Right atrium auricular region (tissue), 2 donors: ENCODE measurements at regions not wholly inside any gene's neighbourhood (a gene's known extent, or its start where the extent isn't known, plus 50 kb on each side); places are given as distances from the start of the nearest gene placed in this dataset.

Experiments
- DNase-seq: peaks from one replicate; pipeline ENCODE4 v3.0.0-alpha.2; 2019; ENCODE audit warnings: low spot score
- H3K27ac ChIP-seq, 2 donors: fragments of 200-600 bp; sonication (generic); 1 replicate in 1 of 2; 2 replicates in 1 of 2; pipeline ENCODE4 v1.5.1; 2016 to 2019
- H3K27me3 ChIP-seq, 2 donors: fragments of 200-600 bp; sonication (generic); one replicate each; pipeline versions ENCODE4 v1.5.1 to v1.6.0; 2017 to 2019
- H3K36me3 ChIP-seq: fragments of 200-600 bp; sonication (generic); one replicate; pipeline ENCODE4 v1.5.1; 2016
- H3K4me1 ChIP-seq, 2 donors: fragments of 200-600 bp; sonication (generic); one replicate each; pipeline versions ENCODE4 v1.5.1 to v1.6.0; 2017 to 2019
- H3K4me3 ChIP-seq, 2 donors: fragments of 200-600 bp; sonication (generic); 1 replicate in 1 of 2; 2 replicates in 1 of 2; pipeline ENCODE4 v1.5.1; 2017 to 2019; ENCODE audit warnings: mild to moderate bottlenecking in 1 of 2, moderate library complexity in 1 of 2
- H3K9me3 ChIP-seq, 2 donors: fragments of 200-600 bp; sonication (generic); one replicate each; pipeline ENCODE4 v1.5.1; 2019
- TF ChIP-seq, protein P1 (sequence below), 2 donors: fragments of 200-600 bp; sonication (generic); IDR thresholded peaks; one replicate each; pipeline ENCODE4 v1.5.1; 2019; ENCODE audit warnings: antibody characterized with exemption in 2 of 2

DNA sequence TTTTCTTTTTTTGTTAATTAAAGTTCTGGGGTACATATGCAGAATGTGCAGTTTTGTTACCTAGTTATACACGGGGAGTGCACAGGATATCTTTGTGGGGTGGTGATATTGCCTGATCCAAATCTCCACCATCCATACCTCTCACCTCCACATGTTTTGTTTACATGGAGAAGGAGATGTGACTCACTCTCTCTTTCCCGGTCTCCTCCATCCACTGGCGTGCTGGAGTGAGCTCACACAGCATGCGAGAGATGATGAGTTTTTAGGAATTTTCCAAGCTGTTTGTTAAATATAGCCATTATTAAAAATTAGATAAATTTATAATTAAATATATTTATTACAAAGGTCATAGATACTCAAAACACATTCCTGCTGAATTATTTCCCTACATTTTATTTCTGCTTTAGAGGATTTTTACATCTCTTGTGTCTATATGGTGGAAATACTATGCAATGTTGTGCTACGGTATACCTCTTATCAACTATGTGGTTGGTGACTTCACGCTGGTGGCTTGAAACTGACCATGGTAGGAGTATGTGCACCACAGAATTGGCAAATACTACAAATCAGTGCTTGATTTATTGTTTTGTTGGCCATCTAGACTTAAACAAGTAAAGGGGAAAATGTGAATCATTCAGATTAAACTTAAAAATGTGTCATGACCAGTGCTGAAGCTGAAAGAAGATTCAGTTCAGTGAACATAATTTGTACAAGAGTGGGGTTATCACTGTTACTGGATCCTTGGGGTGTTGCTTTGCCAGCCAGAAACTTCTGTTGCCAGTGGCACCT is 107.9 kb upstream of the FAM180A start:
- H3K9me3 ChIP-seq = no peaks in the 10 kb centered on the region
- no peaks in the 10 kb centered on the region for H3K4me1 ChIP-seq
- no peak overlapping the region for H3K4me3 ChIP-seq
- H3K27me3 ChIP-seq = no peaks in the 10 kb centered on the region
- no peak overlapping the region for H3K27ac ChIP-seq
- no peaks in the 10 kb centered on the region for H3K36me3 ChIP-seq
- DNase-seq = no peak
- TF ChIP-seq, protein P1, sequence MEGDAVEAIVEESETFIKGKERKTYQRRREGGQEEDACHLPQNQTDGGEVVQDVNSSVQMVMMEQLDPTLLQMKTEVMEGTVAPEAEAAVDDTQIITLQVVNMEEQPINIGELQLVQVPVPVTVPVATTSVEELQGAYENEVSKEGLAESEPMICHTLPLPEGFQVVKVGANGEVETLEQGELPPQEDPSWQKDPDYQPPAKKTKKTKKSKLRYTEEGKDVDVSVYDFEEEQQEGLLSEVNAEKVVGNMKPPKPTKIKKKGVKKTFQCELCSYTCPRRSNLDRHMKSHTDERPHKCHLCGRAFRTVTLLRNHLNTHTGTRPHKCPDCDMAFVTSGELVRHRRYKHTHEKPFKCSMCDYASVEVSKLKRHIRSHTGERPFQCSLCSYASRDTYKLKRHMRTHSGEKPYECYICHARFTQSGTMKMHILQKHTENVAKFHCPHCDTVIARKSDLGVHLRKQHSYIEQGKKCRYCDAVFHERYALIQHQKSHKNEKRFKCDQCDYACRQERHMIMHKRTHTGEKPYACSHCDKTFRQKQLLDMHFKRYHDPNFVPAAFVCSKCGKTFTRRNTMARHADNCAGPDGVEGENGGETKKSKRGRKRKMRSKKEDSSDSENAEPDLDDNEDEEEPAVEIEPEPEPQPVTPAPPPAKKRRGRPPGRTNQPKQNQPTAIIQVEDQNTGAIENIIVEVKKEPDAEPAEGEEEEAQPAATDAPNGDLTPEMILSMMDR (IDR thresholded peaks at IDR 0.05) = no peak

DNA sequence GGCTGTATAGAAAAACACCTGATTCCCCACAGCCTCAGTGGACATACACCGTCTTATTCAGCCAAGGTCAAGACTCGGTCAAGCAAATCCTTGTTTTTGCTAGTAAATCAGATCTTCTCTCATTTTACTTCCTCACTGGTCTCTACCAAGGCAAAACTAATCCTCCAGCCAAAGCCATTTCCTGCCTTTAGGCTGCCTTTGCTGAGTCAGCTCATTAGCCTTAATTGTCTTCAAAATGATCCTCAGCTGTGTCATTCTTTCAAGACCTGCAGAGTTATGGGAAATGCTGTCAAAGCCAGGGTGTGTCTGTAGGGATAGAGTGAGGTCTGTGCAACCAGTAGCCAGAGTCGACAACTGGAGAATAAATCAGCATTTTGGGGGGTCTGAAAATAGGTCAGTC is 107.2 kb upstream of the FAM180A start:
- no peak overlapping the region for H3K4me3 ChIP-seq
- TF ChIP-seq, protein P1 (IDR thresholded peaks at IDR 0.05) = no peak
- no peak for DNase-seq
- H3K27ac ChIP-seq = no peak overlapping the region
- no peaks in the 10 kb centered on the region for H3K9me3 ChIP-seq
- no peaks in the 10 kb centered on the region for H3K27me3 ChIP-seq
- no peaks in the 10 kb centered on the region for H3K36me3 ChIP-seq
- no peaks in the 10 kb centered on the region for H3K4me1 ChIP-seq

DNA sequence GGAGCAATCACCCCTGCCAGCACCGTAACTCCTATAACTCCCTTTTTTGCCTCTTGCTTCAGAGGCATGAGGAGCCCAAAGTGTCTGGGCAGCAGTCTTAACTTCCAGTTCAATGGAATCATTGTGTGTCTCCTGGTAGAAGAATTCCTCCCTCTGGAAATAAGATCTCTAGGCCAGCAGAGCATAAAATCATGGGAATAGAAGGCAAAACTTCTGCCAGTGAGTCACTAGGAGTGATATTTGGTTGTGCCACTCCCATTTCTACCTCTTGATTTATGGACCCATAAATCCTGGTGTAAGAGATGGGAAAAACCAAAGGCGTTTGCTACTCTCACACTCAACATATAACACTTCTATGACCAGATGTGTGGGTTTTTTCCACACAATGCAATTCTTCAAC is 104.9 kb upstream of the FAM180A start:
- H3K27ac ChIP-seq = no peak overlapping the region
- H3K9me3 ChIP-seq = no peaks in the 10 kb centered on the region
- H3K4me3 ChIP-seq = no peak overlapping the region
- H3K4me1 ChIP-seq = no peaks in the 10 kb centered on the region
- no peak for DNase-seq
- H3K27me3 ChIP-seq = no peaks in the 10 kb centered on the region
- no peaks in the 10 kb centered on the region for H3K36me3 ChIP-seq
- TF ChIP-seq, protein P1 (IDR thresholded peaks at IDR 0.05) = no peak

DNA sequence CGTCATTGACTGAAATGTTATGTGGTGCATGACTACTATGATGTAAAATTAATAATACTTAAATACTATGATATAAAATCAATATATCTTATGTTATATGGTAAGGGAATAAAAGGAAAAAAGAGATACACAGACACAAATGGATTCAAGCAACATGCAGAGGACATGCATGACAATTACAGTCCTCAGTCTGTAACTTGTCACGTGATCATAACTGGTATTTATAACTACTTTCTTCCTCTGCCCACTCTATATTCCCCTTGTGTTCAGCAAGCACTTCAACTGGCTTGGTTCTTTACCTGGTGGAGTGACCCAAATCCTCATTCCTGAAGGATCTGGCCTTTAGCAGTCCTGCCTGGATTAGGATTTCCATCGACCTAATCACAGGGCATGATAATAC is 104.4 kb upstream of the FAM180A start:
- Histone ChIP-seq H3K4me1 (no peaks in the 10 kb centered on the region), H3K36me3 (no peaks in the 10 kb centered on the region), H3K4me3 (no peak overlapping the region), H3K9me3 (no peaks in the 10 kb centered on the region), H3K27ac (no peak overlapping the region), H3K27me3 (no peaks in the 10 kb centered on the region)
- no peak for DNase-seq
- TF ChIP-seq, protein P1 (IDR thresholded peaks at IDR 0.05) = no peak

DNA sequence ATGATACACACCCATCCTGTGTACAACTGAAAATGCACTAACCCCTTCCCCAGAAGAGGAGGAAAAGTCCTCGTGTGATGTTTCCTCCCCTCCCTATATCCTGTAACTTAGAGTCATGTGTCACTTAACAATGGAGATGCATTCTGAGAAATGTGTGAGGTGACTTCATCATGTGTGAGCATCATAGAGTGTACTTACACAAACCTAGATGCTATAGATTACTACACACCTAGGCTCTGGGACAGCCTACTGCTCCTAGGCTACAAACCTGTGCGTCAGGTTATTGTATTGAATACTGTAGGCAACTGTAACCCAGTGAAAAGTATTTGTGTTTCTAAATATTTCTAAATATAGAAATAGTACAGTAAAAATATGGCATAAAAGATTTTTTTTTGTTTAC is 98.6 kb upstream of the FAM180A start:
- TF ChIP-seq, protein P1 (IDR thresholded peaks at IDR 0.05) = no peak
- Histone ChIP-seq H3K36me3 (no peaks in the 10 kb centered on the region), H3K9me3 (no peaks in the 10 kb centered on the region)

DNA sequence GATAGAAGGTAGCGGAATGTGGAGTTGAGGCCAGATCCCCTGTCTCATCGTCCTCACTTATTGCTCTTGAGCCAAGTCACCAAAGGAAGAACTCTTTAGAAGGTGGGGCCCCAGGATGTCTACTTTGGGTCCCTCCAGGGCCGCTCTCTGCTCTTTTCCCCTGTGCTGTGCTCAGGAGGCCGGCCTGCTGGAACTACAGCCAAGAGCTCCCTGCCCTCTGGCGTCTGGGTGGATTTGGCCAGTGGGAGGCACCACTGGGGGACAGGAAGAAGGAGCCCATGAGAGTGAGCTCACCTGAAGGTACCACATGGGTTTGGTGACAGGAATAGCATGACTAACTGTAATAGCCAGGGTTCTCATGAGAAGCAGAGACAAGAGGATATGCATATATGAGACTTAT is 97.7 kb upstream of the FAM180A start:
- TF ChIP-seq, protein P1 (IDR thresholded peaks at IDR 0.05) = no peak
- Histone ChIP-seq H3K27ac (no peak overlapping the region), H3K9me3 (no peaks in the 10 kb centered on the region), H3K27me3 (no peaks in the 10 kb centered on the region), H3K36me3 (no peaks in the 10 kb centered on the region), H3K4me1 (no peaks in the 10 kb centered on the region), H3K4me3 (no peak overlapping the region)
- DNase-seq = no peak

More for the DNA sequence above, 98.6 kb upstream of the FAM180A start:
- Histone ChIP-seq H3K4me1 (no peaks in the 10 kb centered on the region), H3K27me3 (no peaks in the 10 kb centered on the region), H3K27ac (no peak overlapping the region), H3K4me3 (no peak overlapping the region)
- DNase-seq = no peak
